Fibroblast of lung (primary cell): ENCODE measurements at regions not wholly inside any gene's neighbourhood (a gene's known extent, or its start where the extent isn't known, plus 50 kb on each side); places are given as distances from the start of the nearest gene placed in this dataset.

ENCODE experiments used
- EZH2 ChIP-seq: IDR thresholded peaks from 2 replicates; pipeline ENCODE4 v1.5.1; 2012; ENCODE audit warnings: low read length, control low read depth, mild to moderate bottlenecking; ENCODE audit errors: missing control alignments
- TF ChIP-seq, protein P1 (sequence below), 2 donors: IDR thresholded peaks in 1 of 2; conservative IDR thresholded peaks in 1 of 2; 1 replicate in 1 of 2; 2 replicates in 1 of 2; pipeline ENCODE4 v1.5.1; 2011 to 2012; ENCODE audit warnings: low read length in 2 of 2, control low read depth in 1 of 2, inconsistent platforms in 1 of 2, low read depth in 1 of 2, mild to moderate bottlenecking in 1 of 2

DNA sequence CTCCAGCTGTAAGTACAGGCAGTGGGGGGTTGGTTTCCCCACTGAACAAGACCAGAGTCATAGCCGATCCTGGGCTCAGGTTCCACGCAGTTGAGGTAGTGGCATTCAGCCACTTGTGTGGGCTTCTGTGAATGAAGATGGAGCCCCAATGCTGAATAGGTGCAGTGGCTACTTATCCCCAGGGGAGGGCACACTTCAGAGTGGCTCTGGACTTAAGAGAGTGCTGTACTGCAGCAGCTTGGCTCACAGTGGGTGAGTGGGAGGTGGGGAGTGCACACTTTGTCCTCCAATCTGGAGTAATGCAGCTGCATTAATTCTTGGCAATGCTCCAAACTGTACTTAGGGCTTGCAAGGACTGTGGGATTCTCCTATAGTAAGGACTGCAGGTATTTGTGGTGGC is 81.9 kb downstream of the BUB3 start:
- TF ChIP-seq, protein P1, sequence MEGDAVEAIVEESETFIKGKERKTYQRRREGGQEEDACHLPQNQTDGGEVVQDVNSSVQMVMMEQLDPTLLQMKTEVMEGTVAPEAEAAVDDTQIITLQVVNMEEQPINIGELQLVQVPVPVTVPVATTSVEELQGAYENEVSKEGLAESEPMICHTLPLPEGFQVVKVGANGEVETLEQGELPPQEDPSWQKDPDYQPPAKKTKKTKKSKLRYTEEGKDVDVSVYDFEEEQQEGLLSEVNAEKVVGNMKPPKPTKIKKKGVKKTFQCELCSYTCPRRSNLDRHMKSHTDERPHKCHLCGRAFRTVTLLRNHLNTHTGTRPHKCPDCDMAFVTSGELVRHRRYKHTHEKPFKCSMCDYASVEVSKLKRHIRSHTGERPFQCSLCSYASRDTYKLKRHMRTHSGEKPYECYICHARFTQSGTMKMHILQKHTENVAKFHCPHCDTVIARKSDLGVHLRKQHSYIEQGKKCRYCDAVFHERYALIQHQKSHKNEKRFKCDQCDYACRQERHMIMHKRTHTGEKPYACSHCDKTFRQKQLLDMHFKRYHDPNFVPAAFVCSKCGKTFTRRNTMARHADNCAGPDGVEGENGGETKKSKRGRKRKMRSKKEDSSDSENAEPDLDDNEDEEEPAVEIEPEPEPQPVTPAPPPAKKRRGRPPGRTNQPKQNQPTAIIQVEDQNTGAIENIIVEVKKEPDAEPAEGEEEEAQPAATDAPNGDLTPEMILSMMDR (conservative IDR thresholded peaks at IDR 0.05 in 1 of 2, IDR thresholded peaks at IDR 0.05 in 1 of 2; ENCODE audit: low read depth in 1 of 2, low read length in 2 of 2) = no peak
- TF ChIP-seq EZH2 = no peak
